ENCODE measurements at regions not wholly inside any gene's neighbourhood (a gene's known extent, or its start where the extent isn't known, plus 50 kb on each side); places are given as distances from the start of the nearest gene placed in this dataset.

GRCh38 chr3:196140224-196140623, 58.3 kb upstream of the TFRC start (continued):
- TF ChIP-seq, protein P1, sequence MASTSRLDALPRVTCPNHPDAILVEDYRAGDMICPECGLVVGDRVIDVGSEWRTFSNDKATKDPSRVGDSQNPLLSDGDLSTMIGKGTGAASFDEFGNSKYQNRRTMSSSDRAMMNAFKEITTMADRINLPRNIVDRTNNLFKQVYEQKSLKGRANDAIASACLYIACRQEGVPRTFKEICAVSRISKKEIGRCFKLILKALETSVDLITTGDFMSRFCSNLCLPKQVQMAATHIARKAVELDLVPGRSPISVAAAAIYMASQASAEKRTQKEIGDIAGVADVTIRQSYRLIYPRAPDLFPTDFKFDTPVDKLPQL (IDR thresholded peaks at IDR 0.05; ENCODE audit: extremely low read depth, insufficient read length) = no peak
- no peak for TF ChIP-seq DDX20 (tag; IDR thresholded peaks at IDR 0.05; ENCODE audit: low read depth)
- TF ChIP-seq, protein P2, sequence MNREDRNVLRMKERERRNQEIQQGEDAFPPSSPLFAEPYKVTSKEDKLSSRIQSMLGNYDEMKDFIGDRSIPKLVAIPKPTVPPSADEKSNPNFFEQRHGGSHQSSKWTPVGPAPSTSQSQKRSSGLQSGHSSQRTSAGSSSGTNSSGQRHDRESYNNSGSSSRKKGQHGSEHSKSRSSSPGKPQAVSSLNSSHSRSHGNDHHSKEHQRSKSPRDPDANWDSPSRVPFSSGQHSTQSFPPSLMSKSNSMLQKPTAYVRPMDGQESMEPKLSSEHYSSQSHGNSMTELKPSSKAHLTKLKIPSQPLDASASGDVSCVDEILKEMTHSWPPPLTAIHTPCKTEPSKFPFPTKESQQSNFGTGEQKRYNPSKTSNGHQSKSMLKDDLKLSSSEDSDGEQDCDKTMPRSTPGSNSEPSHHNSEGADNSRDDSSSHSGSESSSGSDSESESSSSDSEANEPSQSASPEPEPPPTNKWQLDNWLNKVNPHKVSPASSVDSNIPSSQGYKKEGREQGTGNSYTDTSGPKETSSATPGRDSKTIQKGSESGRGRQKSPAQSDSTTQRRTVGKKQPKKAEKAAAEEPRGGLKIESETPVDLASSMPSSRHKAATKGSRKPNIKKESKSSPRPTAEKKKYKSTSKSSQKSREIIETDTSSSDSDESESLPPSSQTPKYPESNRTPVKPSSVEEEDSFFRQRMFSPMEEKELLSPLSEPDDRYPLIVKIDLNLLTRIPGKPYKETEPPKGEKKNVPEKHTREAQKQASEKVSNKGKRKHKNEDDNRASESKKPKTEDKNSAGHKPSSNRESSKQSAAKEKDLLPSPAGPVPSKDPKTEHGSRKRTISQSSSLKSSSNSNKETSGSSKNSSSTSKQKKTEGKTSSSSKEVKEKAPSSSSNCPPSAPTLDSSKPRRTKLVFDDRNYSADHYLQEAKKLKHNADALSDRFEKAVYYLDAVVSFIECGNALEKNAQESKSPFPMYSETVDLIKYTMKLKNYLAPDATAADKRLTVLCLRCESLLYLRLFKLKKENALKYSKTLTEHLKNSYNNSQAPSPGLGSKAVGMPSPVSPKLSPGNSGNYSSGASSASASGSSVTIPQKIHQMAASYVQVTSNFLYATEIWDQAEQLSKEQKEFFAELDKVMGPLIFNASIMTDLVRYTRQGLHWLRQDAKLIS (CRISPR knock-in tag; IDR thresholded peaks at IDR 0.05) = no peak
- no peak for TF ChIP-seq ZNF354B (CRISPR knock-in tag; IDR thresholded peaks at IDR 0.05)
- TF ChIP-seq HMG20A (CRISPR knock-in tag; conservative IDR thresholded peaks at IDR 0.05) = no peak
- peak; percentile 52 for TF ChIP-seq ZFX (CRISPR knock-in tag; IDR thresholded peaks at IDR 0.05)
- no peak for TF ChIP-seq KAT7 (CRISPR knock-in tag; IDR thresholded peaks at IDR 0.05; ENCODE audit: borderline replicate concordance)
- peak; percentile 57 for TF ChIP-seq POLR2G (IDR thresholded peaks at IDR 0.05; ENCODE audit: low read depth, low read length)
- TF ChIP-seq SRSF1 (IDR thresholded peaks at IDR 0.05; ENCODE audit: low read depth, low read length) = no peak
- TF ChIP-seq HMGN3 (IDR thresholded peaks at IDR 0.05; ENCODE audit: borderline replicate concordance, extremely low read depth, insufficient read length, low read depth, low read length) = peak; percentile 32
- no peak for TF ChIP-seq KDM5B (IDR thresholded peaks at IDR 0.05; ENCODE audit: insufficient replicate concordance, low read depth, low read length)
- TF ChIP-seq, protein P3, sequence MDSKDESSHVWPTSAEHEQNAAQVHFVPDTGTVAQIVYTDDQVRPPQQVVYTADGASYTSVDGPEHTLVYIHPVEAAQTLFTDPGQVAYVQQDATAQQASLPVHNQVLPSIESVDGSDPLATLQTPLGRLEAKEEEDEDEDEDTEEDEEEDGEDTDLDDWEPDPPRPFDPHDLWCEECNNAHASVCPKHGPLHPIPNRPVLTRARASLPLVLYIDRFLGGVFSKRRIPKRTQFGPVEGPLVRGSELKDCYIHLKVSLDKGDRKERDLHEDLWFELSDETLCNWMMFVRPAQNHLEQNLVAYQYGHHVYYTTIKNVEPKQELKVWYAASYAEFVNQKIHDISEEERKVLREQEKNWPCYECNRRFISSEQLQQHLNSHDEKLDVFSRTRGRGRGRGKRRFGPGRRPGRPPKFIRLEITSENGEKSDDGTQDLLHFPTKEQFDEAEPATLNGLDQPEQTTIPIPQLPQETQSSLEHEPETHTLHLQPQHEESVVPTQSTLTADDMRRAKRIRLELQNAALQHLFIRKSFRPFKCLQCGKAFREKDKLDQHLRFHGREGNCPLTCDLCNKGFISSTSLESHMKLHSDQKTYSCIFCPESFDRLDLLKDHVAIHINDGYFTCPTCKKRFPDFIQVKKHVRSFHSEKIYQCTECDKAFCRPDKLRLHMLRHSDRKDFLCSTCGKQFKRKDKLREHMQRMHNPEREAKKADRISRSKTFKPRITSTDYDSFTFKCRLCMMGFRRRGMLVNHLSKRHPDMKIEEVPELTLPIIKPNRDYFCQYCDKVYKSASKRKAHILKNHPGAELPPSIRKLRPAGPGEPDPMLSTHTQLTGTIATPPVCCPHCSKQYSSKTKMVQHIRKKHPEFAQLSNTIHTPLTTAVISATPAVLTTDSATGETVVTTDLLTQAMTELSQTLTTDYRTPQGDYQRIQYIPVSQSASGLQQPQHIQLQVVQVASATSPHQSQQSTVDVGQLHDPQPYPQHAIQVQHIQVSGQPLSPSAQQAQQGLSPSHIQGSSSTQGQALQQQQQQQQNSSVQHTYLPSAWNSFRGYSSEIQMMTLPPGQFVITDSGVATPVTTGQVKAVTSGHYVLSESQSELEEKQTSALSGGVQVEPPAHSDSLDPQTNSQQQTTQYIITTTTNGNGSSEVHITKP (IDR thresholded peaks at IDR 0.05; ENCODE audit: partially characterized antibody) = peak; percentile 49
- no peak for TF ChIP-seq SMAD3 (CRISPR knock-in tag; conservative IDR thresholded peaks at IDR 0.05)
- TF ChIP-seq MEIS2 (IDR thresholded peaks at IDR 0.05; ENCODE audit: partially characterized antibody) = peak; percentile 74
- TF ChIP-seq GABPA (tag; conservative IDR thresholded peaks at IDR 0.05; ENCODE audit: low read depth) = peak; percentile 61
- TF ChIP-seq TEAD1 (CRISPR knock-in tag; IDR thresholded peaks at IDR 0.05) = peak in 1 of 2 experiments; percentile 35; a peak in 1 of 4 replicates
- TF ChIP-seq, protein P4, sequence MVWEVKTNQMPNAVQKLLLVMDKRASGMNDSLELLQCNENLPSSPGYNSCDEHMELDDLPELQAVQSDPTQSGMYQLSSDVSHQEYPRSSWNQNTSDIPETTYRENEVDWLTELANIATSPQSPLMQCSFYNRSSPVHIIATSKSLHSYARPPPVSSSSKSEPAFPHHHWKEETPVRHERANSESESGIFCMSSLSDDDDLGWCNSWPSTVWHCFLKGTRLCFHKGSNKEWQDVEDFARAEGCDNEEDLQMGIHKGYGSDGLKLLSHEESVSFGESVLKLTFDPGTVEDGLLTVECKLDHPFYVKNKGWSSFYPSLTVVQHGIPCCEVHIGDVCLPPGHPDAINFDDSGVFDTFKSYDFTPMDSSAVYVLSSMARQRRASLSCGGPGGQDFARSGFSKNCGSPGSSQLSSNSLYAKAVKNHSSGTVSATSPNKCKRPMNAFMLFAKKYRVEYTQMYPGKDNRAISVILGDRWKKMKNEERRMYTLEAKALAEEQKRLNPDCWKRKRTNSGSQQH (CRISPR knock-in tag; IDR thresholded peaks at IDR 0.05) = no peak
- no peak for TF ChIP-seq ZNF197 (CRISPR knock-in tag; IDR thresholded peaks at IDR 0.05; ENCODE audit: low read depth)
- TF ChIP-seq NELFE (IDR thresholded peaks at IDR 0.05; ENCODE audit: insufficient read depth, insufficient read length) = no peak

All from K562 (cell line).